ENCODE measurements at regions not wholly inside any gene's neighbourhood (a gene's known extent, or its start where the extent isn't known, plus 50 kb on each side); places are given as distances from the start of the nearest gene placed in this dataset.

DNA sequence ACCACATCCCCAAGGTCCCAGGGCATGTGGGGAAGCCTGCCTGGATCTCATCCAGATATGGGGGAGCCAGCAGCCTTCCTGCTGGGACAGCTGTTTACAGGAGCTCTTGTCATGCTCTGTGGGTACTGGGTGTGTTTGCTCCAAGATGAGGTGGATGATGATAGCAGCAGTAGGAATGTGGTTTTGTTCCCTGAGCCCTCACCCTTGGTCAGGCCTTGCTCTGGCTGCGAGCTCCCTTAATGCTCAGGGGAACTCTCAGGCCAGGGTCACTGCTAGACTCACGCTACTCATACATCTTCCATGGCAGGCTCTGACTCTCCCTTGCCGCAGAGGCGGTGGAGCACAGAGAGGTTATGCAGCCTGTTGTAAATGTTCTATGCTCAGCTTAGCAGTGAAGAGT, 990.3 kb downstream of the AACS start:
- no peaks in the 10 kb centered on the region for H3K36me3 Mint-ChIP-seq (ENCODE audit: low read depth)
- no peak for DNase-seq
- H3K27ac Mint-ChIP-seq, result no peak overlapping the region
- peaks cover 61% of the 10 kb centered on the region for H3K9me3 Mint-ChIP-seq
- no peaks in the 10 kb centered on the region for H3K27me3 Mint-ChIP-seq (ENCODE audit: insufficient read depth)
- TF ChIP-seq, protein P1, sequence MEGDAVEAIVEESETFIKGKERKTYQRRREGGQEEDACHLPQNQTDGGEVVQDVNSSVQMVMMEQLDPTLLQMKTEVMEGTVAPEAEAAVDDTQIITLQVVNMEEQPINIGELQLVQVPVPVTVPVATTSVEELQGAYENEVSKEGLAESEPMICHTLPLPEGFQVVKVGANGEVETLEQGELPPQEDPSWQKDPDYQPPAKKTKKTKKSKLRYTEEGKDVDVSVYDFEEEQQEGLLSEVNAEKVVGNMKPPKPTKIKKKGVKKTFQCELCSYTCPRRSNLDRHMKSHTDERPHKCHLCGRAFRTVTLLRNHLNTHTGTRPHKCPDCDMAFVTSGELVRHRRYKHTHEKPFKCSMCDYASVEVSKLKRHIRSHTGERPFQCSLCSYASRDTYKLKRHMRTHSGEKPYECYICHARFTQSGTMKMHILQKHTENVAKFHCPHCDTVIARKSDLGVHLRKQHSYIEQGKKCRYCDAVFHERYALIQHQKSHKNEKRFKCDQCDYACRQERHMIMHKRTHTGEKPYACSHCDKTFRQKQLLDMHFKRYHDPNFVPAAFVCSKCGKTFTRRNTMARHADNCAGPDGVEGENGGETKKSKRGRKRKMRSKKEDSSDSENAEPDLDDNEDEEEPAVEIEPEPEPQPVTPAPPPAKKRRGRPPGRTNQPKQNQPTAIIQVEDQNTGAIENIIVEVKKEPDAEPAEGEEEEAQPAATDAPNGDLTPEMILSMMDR (IDR thresholded peaks at IDR 0.05), result no peak
- no peaks in the 10 kb centered on the region for H3K4me1 Mint-ChIP-seq (ENCODE audit: low read depth)
- H3K4me3 Mint-ChIP-seq, result no peak overlapping the region

DNA sequence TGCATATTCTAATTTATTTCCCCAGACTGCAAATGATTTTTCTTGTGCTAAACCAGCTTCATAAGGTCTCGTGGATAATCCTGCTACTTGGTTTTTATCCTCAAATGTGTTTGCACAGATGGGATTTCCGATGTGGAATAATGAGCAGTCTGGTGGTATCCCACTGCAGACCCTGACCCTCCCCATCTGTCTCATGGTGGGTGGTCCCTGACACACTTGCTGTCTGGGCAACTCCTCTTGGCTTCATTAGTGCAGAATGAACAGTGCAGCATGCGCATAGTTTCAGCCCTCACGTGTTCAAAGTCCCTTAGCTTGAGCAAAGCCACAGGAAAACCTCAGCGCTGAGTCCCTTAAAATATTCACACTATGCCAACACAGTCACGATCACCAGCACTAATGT, 996.5 kb downstream of the AACS start:
- H3K9me3 Mint-ChIP-seq, result peaks cover 17% of the 10 kb centered on the region
- H3K4me1 Mint-ChIP-seq (ENCODE audit: low read depth), result no peaks in the 10 kb centered on the region
- H3K36me3 Mint-ChIP-seq (ENCODE audit: low read depth), result no peaks in the 10 kb centered on the region
- no peak overlapping the region for H3K4me3 Mint-ChIP-seq
- no peaks in the 10 kb centered on the region for H3K27me3 Mint-ChIP-seq (ENCODE audit: insufficient read depth)
- DNase-seq, result no peak
- no peak overlapping the region for H3K27ac Mint-ChIP-seq
- TF ChIP-seq, protein P1 (IDR thresholded peaks at IDR 0.05), result no peak

- Mint-ChIP-seq H3K27ac (no peak overlapping the region), H3K4me1 (ENCODE audit: low read depth) (no peaks in the 10 kb centered on the region), H3K27me3 (ENCODE audit: insufficient read depth) (no peaks in the 10 kb centered on the region), H3K36me3 (ENCODE audit: low read depth) (no peaks in the 10 kb centered on the region), H3K9me3 (peaks cover 9% of the 10 kb centered on the region), H3K4me3 (no peak overlapping the region)
- no peak for DNase-seq
- TF ChIP-seq, protein P1 (IDR thresholded peaks at IDR 0.05), result no peak
Observed at GRCh38 chr12:126064028-126064427, 998.8 kb downstream of the AACS start.

DNA sequence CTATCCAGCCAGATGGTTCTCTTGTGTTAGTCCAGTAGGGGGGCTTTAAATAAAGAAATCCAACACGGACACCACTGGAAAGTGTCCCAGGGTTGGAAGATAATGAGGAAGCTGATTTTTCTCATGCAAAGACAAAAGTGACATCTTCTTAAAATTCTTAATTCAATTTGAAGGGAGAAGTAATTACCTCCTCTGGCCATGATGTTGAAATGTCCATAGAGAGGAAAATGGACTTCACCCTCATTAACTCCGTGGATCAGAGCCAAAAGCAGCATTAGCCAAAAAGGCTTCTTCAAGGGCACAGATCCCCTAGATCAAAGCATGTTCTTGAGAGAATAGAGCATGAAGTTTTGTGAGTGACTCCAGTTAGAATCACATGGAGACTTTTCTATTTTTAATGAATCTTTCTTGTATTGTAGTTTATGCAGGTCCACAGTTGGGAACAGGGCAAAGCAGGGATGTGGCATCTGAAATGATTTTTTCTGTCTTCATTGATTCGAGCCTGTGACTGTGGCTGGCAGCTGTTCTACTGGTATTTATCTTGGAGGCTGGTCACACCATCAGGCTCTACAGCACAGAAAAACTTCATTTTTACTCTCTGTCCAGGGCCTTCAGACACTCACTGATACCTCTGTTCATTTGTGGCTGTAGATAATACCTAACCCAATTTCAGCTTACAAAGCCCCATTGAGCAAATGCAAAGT, 1002.5 kb downstream of the AACS start:
- no peak for DNase-seq
- H3K4me3 Mint-ChIP-seq, result no peak overlapping the region
- TF ChIP-seq, protein P1 (IDR thresholded peaks at IDR 0.05), result no peak
- no peak overlapping the region for H3K27ac Mint-ChIP-seq
- no peaks in the 10 kb centered on the region; the same call in 1 of the 2 replicates for H3K27me3 Mint-ChIP-seq (ENCODE audit: insufficient read depth)
- peaks cover 10% of the 10 kb centered on the region for H3K9me3 Mint-ChIP-seq
- no peaks in the 10 kb centered on the region for H3K4me1 Mint-ChIP-seq (ENCODE audit: low read depth)
- H3K36me3 Mint-ChIP-seq (ENCODE audit: low read depth), result peaks cover 4% of the 10 kb centered on the region; the same call in 1 of the 2 replicates

- DNase-seq, result peak; percentile 38
- Mint-ChIP-seq H3K4me1 (ENCODE audit: low read depth) (no peaks in the 10 kb centered on the region), H3K27me3 (ENCODE audit: insufficient read depth) (no peaks in the 10 kb centered on the region; the same call in 1 of the 2 replicates), H3K36me3 (ENCODE audit: low read depth) (peaks cover 4% of the 10 kb centered on the region; the same call in 1 of the 2 replicates), H3K4me3 (no peak overlapping the region), H3K9me3 (peaks cover 12% of the 10 kb centered on the region), H3K27ac (no peak overlapping the region)
- TF ChIP-seq, protein P1 (IDR thresholded peaks at IDR 0.05), result peak; percentile 86
Observed at GRCh38 chr12:126069549-126070165, 1004.4 kb downstream of the AACS start.
